Activated naive CD8-positive, alpha-beta T cell treated with anti-CD3 and anti-CD28 coated beads, Interleukin-2, amount 50 U/mL, for 24 hours (primary cell): ENCODE measurements at regions not wholly inside any gene's neighbourhood (a gene's known extent, or its start where the extent isn't known, plus 50 kb on each side); places are given as distances from the start of the nearest gene placed in this dataset.

Experiments
- ATAC-seq: fragments of 150-1000 bp; cut with Tn5 transposase; one replicate; pipeline ENCODE4 v1.10.0; 2021
- DNase-seq: peaks from one replicate; pipeline ENCODE4 v3.0.0; 2021
- H3K27ac Mint-ChIP-seq: one replicate; pipeline ENCODE4 v1.8.0; 2021; ENCODE audit warnings: mild to moderate bottlenecking, mixed read lengths
- H3K27me3 Mint-ChIP-seq: one replicate; pipeline ENCODE4 v1.8.0; 2021; ENCODE audit warnings: mixed read lengths
- H3K36me3 Mint-ChIP-seq: one replicate; pipeline ENCODE4 v1.8.0; 2021; ENCODE audit warnings: low read depth, mixed read lengths
- H3K4me1 Mint-ChIP-seq: one replicate; pipeline ENCODE4 v1.8.0; 2021; ENCODE audit warnings: mixed read lengths
- H3K4me3 Mint-ChIP-seq: one replicate; pipeline ENCODE4 v1.8.0; 2021; ENCODE audit warnings: mild to moderate bottlenecking, moderate library complexity, mixed read lengths
- H3K9me3 Mint-ChIP-seq: one replicate; pipeline ENCODE4 v1.8.0; 2021; ENCODE audit warnings: mixed read lengths

- ATAC-seq (no peak), DNase-seq (no peak)
- Mint-ChIP-seq H3K27ac (no peak overlapping the region), H3K36me3 (no peaks in the 10 kb centered on the region), H3K9me3 (no peaks in the 10 kb centered on the region), H3K27me3 (peaks cover 2% of the 10 kb centered on the region), H3K4me1 (no peaks in the 10 kb centered on the region), H3K4me3 (no peak overlapping the region)
Observed at GRCh38 chr15:47985568-47985967, 135.2 kb upstream of the SLC24A5 start.

- no peak for ATAC-seq
- Mint-ChIP-seq H3K4me3 (no peak overlapping the region), H3K27me3 (peaks cover 2% of the 10 kb centered on the region), H3K9me3 (no peaks in the 10 kb centered on the region), H3K27ac (no peak overlapping the region), H3K4me1 (no peaks in the 10 kb centered on the region), H3K36me3 (no peaks in the 10 kb centered on the region)
- no peak for DNase-seq
Observed at GRCh38 chr15:47987461-47987860, 133.3 kb upstream of the SLC24A5 start.

GRCh38 chr15:47987908-47988532 is 132.8 kb upstream of the SLC24A5 start:
- H3K36me3 Mint-ChIP-seq, result no peaks in the 10 kb centered on the region
- H3K4me3 Mint-ChIP-seq, result no peak overlapping the region
- H3K9me3 Mint-ChIP-seq, result no peaks in the 10 kb centered on the region
- no peaks in the 10 kb centered on the region for H3K4me1 Mint-ChIP-seq
- peaks cover 2% of the 10 kb centered on the region for H3K27me3 Mint-ChIP-seq
- no peak overlapping the region for H3K27ac Mint-ChIP-seq
- DNase-seq, result peak; percentile 3
- no peak for ATAC-seq

- Mint-ChIP-seq H3K27me3 (peaks cover 2% of the 10 kb centered on the region), H3K27ac (no peak overlapping the region), H3K4me3 (no peak overlapping the region), H3K4me1 (no peaks in the 10 kb centered on the region), H3K36me3 (no peaks in the 10 kb centered on the region), H3K9me3 (no peaks in the 10 kb centered on the region)
- ATAC-seq, result no peak
- DNase-seq, result no peak
Observed at GRCh38 chr15:47988564-47988963, 132.2 kb upstream of the SLC24A5 start.

- Mint-ChIP-seq H3K36me3 (no peaks in the 10 kb centered on the region), H3K4me3 (no peak overlapping the region), H3K27ac (no peak overlapping the region), H3K4me1 (no peaks in the 10 kb centered on the region), H3K9me3 (no peaks in the 10 kb centered on the region), H3K27me3 (peaks cover 2% of the 10 kb centered on the region)
- DNase-seq (no peak), ATAC-seq (no peak)
Observed at GRCh38 chr15:47990821-47991220, 130.0 kb upstream of the SLC24A5 start.

GRCh38 chr15:47991357-47991756 is 129.4 kb upstream of the SLC24A5 start:
- DNase-seq (no peak), ATAC-seq (no peak)
- Mint-ChIP-seq H3K4me3 (no peak overlapping the region), H3K4me1 (no peaks in the 10 kb centered on the region), H3K36me3 (no peaks in the 10 kb centered on the region), H3K27me3 (peaks cover 2% of the 10 kb centered on the region), H3K27ac (no peak overlapping the region), H3K9me3 (no peaks in the 10 kb centered on the region)

GRCh38 chr15:47993051-47993450 is 127.7 kb upstream of the SLC24A5 start:
- Mint-ChIP-seq H3K27ac (no peak overlapping the region), H3K36me3 (no peaks in the 10 kb centered on the region), H3K27me3 (peaks cover 2% of the 10 kb centered on the region), H3K9me3 (no peaks in the 10 kb centered on the region), H3K4me1 (no peaks in the 10 kb centered on the region), H3K4me3 (no peak overlapping the region)
- ATAC-seq, result no peak
- DNase-seq, result no peak

- Mint-ChIP-seq H3K4me1 (no peaks in the 10 kb centered on the region), H3K9me3 (no peaks in the 10 kb centered on the region), H3K36me3 (no peaks in the 10 kb centered on the region), H3K27ac (no peak overlapping the region), H3K27me3 (no peaks in the 10 kb centered on the region), H3K4me3 (no peak overlapping the region)
- ATAC-seq (no peak), DNase-seq (no peak)
Observed at GRCh38 chr15:47997195-47998080, 123.4 kb upstream of the SLC24A5 start.

GRCh38 chr15:47998619-47999019 is 122.2 kb upstream of the SLC24A5 start:
- H3K36me3 Mint-ChIP-seq, result no peaks in the 10 kb centered on the region
- no peak for DNase-seq
- no peaks in the 10 kb centered on the region for H3K9me3 Mint-ChIP-seq
- H3K27me3 Mint-ChIP-seq, result no peaks in the 10 kb centered on the region
- ATAC-seq, result no peak
- H3K4me1 Mint-ChIP-seq, result no peaks in the 10 kb centered on the region
- H3K4me3 Mint-ChIP-seq, result no peak overlapping the region
- no peak overlapping the region for H3K27ac Mint-ChIP-seq

- H3K9me3 Mint-ChIP-seq, result no peaks in the 10 kb centered on the region
- no peak overlapping the region for H3K4me3 Mint-ChIP-seq
- no peak overlapping the region for H3K27ac Mint-ChIP-seq
- DNase-seq (no peak), ATAC-seq (no peak)
- peaks cover 3% of the 10 kb centered on the region for H3K27me3 Mint-ChIP-seq
- no peaks in the 10 kb centered on the region for H3K4me1 Mint-ChIP-seq
- no peaks in the 10 kb centered on the region for H3K36me3 Mint-ChIP-seq
Observed at GRCh38 chr15:48001393-48002039, 119.3 kb upstream of the SLC24A5 start.

- no peaks in the 10 kb centered on the region for H3K9me3 Mint-ChIP-seq
- peaks cover 4% of the 10 kb centered on the region for H3K27me3 Mint-ChIP-seq
- H3K4me3 Mint-ChIP-seq, result no peak overlapping the region
- no peaks in the 10 kb centered on the region for H3K4me1 Mint-ChIP-seq
- DNase-seq, result no peak
- no peak overlapping the region for H3K27ac Mint-ChIP-seq
- ATAC-seq, result no peak
- no peaks in the 10 kb centered on the region for H3K36me3 Mint-ChIP-seq
Observed at GRCh38 chr15:48002767-48003166, 118.0 kb upstream of the SLC24A5 start.

- Mint-ChIP-seq H3K4me1 (no peaks in the 10 kb centered on the region), H3K36me3 (no peaks in the 10 kb centered on the region), H3K9me3 (no peaks in the 10 kb centered on the region), H3K4me3 (no peak overlapping the region), H3K27ac (no peak overlapping the region), H3K27me3 (peaks cover 4% of the 10 kb centered on the region)
- ATAC-seq (no peak), DNase-seq (no peak)
Observed at GRCh38 chr15:48003441-48003840, 117.3 kb upstream of the SLC24A5 start.

- ATAC-seq, result no peak
- Mint-ChIP-seq H3K27me3 (peaks cover 4% of the 10 kb centered on the region), H3K4me1 (no peaks in the 10 kb centered on the region), H3K4me3 (no peak overlapping the region), H3K36me3 (no peaks in the 10 kb centered on the region), H3K27ac (no peak overlapping the region), H3K9me3 (no peaks in the 10 kb centered on the region)
- no peak for DNase-seq
Observed at GRCh38 chr15:48005077-48005476, 115.7 kb upstream of the SLC24A5 start.

- H3K4me3 Mint-ChIP-seq, result no peak overlapping the region
- no peaks in the 10 kb centered on the region for H3K4me1 Mint-ChIP-seq
- peaks cover 4% of the 10 kb centered on the region for H3K27me3 Mint-ChIP-seq
- ATAC-seq (no peak), DNase-seq (no peak)
- H3K27ac Mint-ChIP-seq, result no peak overlapping the region
- H3K9me3 Mint-ChIP-seq, result no peaks in the 10 kb centered on the region
- no peaks in the 10 kb centered on the region for H3K36me3 Mint-ChIP-seq
Observed at GRCh38 chr15:48006031-48006511, 114.7 kb upstream of the SLC24A5 start.

- H3K27me3 Mint-ChIP-seq, result peaks cover 2% of the 10 kb centered on the region
- no peaks in the 10 kb centered on the region for H3K36me3 Mint-ChIP-seq
Observed at GRCh38 chr15:48010316-48010715, 110.5 kb upstream of the SLC24A5 start.

More at GRCh38 chr15:48010316-48010715, 110.5 kb upstream of the SLC24A5 start:
- no peak overlapping the region for H3K4me3 Mint-ChIP-seq
- H3K4me1 Mint-ChIP-seq, result no peaks in the 10 kb centered on the region
- H3K27ac Mint-ChIP-seq, result no peak overlapping the region
- ATAC-seq (no peak), DNase-seq (no peak)
- no peaks in the 10 kb centered on the region for H3K9me3 Mint-ChIP-seq
